GM21390 (cell line): ENCODE measurements at regions not wholly inside any gene's neighbourhood (a gene's known extent, or its start where the extent isn't known, plus 50 kb on each side); places are given as distances from the start of the nearest gene placed in this dataset.
"Not testable (repeated sequence)": the region's sequence is repeated elsewhere in the genome, so short reads cannot be mapped to it uniquely, and the experiment has no call there.

Experiments used
- ATAC-seq: cut with Tn5 transposase; IDR thresholded peaks from one replicate; pipeline ENCODE4 v1.9.1; 2021; ENCODE audit not compliant: unreplicated experiment

GRCh38 chrX:45524296-45524695 lies 323.6 kb upstream of the DIPK2B start:
- ATAC-seq = no peak

GRCh38 chrX:45518552-45518951 lies 317.9 kb upstream of the DIPK2B start:
- ATAC-seq = no peak

- ATAC-seq = no peak
Observed at GRCh38 chrX:45517090-45517973, 316.7 kb upstream of the DIPK2B start.

- no peak for ATAC-seq
Observed at GRCh38 chrX:45515262-45516215, 314.9 kb upstream of the DIPK2B start.

- no peak for ATAC-seq
Observed at GRCh38 chrX:45513042-45513441, 312.4 kb upstream of the DIPK2B start.

GRCh38 chrX:45508454-45508853 lies 307.8 kb upstream of the DIPK2B start:
- no peak for ATAC-seq

GRCh38 chrX:45506149-45506730 lies 305.6 kb upstream of the DIPK2B start:
- no peak for ATAC-seq

- no peak for ATAC-seq
Observed at GRCh38 chrX:45505214-45505613, 304.5 kb upstream of the DIPK2B start.

- ATAC-seq = not testable (repeated sequence)
Observed at GRCh38 chrX:45503787-45504362, 303.2 kb upstream of the DIPK2B start.

GRCh38 chrX:45502396-45502795 lies 301.7 kb upstream of the DIPK2B start:
- no peak for ATAC-seq

GRCh38 chrX:45497290-45497689 lies 296.6 kb upstream of the DIPK2B start:
- no peak for ATAC-seq

- ATAC-seq = no peak
Observed at GRCh38 chrX:45485719-45486118, 285.0 kb upstream of the DIPK2B start.

- ATAC-seq = no peak
Observed at GRCh38 chrX:45479835-45480422, 279.3 kb upstream of the DIPK2B start.

GRCh38 chrX:45479196-45479834 lies 278.6 kb upstream of the DIPK2B start:
- no peak for ATAC-seq

- ATAC-seq = no peak
Observed at GRCh38 chrX:45472968-45473367, 272.3 kb upstream of the DIPK2B start.

GRCh38 chrX:45467537-45467936 lies 266.9 kb upstream of the DIPK2B start:
- ATAC-seq = not testable (repeated sequence)

- ATAC-seq = not testable (repeated sequence)
Observed at GRCh38 chrX:45455732-45456131, 255.1 kb upstream of the DIPK2B start.

- no peak for ATAC-seq
Observed at GRCh38 chrX:45454290-45454689, 253.6 kb upstream of the DIPK2B start.

GRCh38 chrX:45449982-45450381 lies 249.3 kb upstream of the DIPK2B start:
- no peak for ATAC-seq

GRCh38 chrX:45447995-45448394 lies 247.3 kb upstream of the DIPK2B start:
- ATAC-seq = no peak
